ENCODE measurements at regions not wholly inside any gene's neighbourhood (a gene's known extent, or its start where the extent isn't known, plus 50 kb on each side); places are given as distances from the start of the nearest gene placed in this dataset.

DNA sequence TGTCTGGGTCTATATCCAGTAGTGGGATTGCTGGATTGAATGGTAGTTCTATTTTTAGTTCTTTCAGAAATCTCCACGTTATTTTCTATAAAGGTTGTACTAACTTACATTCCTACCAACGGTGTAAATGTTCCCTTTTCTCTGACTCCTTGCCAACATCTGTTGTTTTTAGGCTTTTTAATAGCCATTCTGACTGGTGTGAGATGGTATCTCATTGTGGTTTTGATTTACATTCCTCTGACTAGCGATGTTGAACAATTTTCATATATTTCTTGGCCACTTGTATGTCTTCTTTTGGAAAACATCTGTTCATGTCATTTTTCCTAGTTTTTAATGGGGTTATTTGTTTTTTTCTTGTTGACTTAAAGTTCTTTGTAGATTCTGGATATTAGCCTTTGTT is 99.3 kb downstream of the BMP2 start:
- no peaks in the 10 kb centered on the region for H3K4me1 ChIP-seq
- ATAC-seq (no peak), DNase-seq (no peak)
- TF ChIP-seq POLR2A (IDR thresholded peaks at IDR 0.05), result no peak
- TF ChIP-seq, protein P1, sequence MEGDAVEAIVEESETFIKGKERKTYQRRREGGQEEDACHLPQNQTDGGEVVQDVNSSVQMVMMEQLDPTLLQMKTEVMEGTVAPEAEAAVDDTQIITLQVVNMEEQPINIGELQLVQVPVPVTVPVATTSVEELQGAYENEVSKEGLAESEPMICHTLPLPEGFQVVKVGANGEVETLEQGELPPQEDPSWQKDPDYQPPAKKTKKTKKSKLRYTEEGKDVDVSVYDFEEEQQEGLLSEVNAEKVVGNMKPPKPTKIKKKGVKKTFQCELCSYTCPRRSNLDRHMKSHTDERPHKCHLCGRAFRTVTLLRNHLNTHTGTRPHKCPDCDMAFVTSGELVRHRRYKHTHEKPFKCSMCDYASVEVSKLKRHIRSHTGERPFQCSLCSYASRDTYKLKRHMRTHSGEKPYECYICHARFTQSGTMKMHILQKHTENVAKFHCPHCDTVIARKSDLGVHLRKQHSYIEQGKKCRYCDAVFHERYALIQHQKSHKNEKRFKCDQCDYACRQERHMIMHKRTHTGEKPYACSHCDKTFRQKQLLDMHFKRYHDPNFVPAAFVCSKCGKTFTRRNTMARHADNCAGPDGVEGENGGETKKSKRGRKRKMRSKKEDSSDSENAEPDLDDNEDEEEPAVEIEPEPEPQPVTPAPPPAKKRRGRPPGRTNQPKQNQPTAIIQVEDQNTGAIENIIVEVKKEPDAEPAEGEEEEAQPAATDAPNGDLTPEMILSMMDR (IDR thresholded peaks at IDR 0.05 in 4 of 5, conservative IDR thresholded peaks at IDR 0.05 in 1 of 5), result no peak
- H3K36me3 ChIP-seq, result no peaks in the 10 kb centered on the region
- in situ Hi-C loops (cut with MboI; ENCODE audit: low sequenced_read_pairs in 4 of 4), result no loop called here
- H3K4me3 ChIP-seq, result no peak overlapping the region
- intact Hi-C loops (cut with DNase I; ENCODE audit: low total_unique reads), result no loop called here
- no peaks in the 10 kb centered on the region for H3K9me3 ChIP-seq
- H3K27ac ChIP-seq, result no peak overlapping the region
- H3K27me3 ChIP-seq, result peaks cover 0 to 3% (median 0%) of the 10 kb centered on the region in 3 donors

DNA sequence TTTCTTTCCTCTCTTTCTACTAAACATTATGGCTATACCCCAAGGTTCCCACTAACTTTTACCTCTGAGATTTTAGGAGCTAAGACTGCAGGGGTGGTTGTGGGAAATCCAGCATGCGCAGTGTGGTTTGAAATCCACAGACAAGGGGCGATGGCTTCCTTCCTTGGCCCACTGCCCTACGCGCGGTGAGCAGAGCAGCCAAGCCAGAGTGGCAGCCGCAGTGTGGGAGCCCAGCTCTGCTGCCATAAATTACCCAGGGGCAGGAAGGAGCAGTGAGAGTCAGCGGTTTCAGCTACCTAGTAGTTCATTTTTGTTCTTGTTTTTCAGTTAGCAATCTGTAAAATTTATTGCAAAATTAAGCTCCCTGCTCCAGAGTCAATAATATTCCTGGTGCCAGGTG is 101.4 kb downstream of the BMP2 start:
- H3K27me3 ChIP-seq, result peaks cover 0 to 3% (median 0%) of the 10 kb centered on the region in 3 donors
- intact Hi-C loops (cut with DNase I; ENCODE audit: low total_unique reads), result no loop called here
- in situ Hi-C loops (cut with MboI; ENCODE audit: low sequenced_read_pairs in 4 of 4), result no loop called here
- no peak for ATAC-seq
- no peak overlapping the region for H3K4me3 ChIP-seq
- no peaks in the 10 kb centered on the region for H3K36me3 ChIP-seq
- H3K27ac ChIP-seq, result no peak overlapping the region
- no peak for DNase-seq
- H3K4me1 ChIP-seq, result no peaks in the 10 kb centered on the region
- no peaks in the 10 kb centered on the region for H3K9me3 ChIP-seq
- TF ChIP-seq, protein P1 (IDR thresholded peaks at IDR 0.05 in 4 of 5, conservative IDR thresholded peaks at IDR 0.05 in 1 of 5), result no peak
- no peak for TF ChIP-seq POLR2A (IDR thresholded peaks at IDR 0.05)

DNA sequence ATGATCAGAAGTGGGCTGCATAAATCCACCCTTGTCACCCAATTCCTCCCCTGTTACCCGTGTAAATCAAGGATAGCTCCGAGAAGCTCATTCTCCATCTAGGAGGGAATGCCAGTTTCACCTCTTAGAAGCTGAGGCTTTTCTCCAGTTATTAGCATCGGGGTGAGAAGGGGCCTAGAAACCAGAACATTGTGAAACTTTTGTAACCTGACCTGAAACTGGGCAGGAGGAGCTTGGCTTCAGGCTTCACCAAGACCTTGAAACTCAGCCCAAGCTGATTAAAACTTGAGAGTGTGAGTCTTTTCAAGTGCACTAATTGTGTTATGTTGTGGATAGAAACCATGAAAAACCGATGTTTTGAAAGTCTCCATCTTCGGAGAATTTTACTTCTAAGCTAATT is 103.1 kb downstream of the BMP2 start:
- ATAC-seq, result no peak
- in situ Hi-C loops (cut with MboI; ENCODE audit: low sequenced_read_pairs in 4 of 4), result no loop called here
- no peak for DNase-seq
- peaks cover 0 to 3% (median 0%) of the 10 kb centered on the region in 3 donors for H3K27me3 ChIP-seq
- intact Hi-C loops (cut with DNase I; ENCODE audit: low total_unique reads), result no loop called here
- H3K4me1 ChIP-seq, result no peaks in the 10 kb centered on the region
- H3K4me3 ChIP-seq, result no peak overlapping the region
- TF ChIP-seq POLR2A (IDR thresholded peaks at IDR 0.05), result no peak
- TF ChIP-seq, protein P1 (IDR thresholded peaks at IDR 0.05 in 4 of 5, conservative IDR thresholded peaks at IDR 0.05 in 1 of 5), result no peak
- no peaks in the 10 kb centered on the region for H3K9me3 ChIP-seq
- H3K36me3 ChIP-seq, result no peaks in the 10 kb centered on the region
- H3K27ac ChIP-seq, result no peak overlapping the region

DNA sequence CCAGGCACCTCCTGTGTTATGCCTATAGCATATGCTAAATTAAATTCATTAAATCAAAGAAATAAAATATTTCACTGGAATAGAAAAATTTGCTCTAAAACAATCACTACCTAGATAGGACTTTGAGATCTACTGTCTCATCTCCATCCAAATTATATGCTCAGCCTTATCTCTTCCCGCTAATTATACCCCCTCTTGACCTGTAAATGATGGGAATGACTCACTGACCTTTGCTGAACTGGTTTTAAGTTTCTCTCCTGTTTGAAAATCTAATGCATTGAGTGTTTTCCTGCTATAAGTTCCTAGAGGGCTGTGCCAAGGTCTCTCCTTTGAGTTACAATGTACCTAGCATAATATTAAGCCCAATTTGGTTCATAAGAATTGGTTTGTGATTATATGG is 110.1 kb downstream of the BMP2 start:
- ATAC-seq, result no peak
- intact Hi-C loops (cut with DNase I; ENCODE audit: low total_unique reads) (no loop called here), in situ Hi-C loops (cut with MboI; ENCODE audit: low sequenced_read_pairs in 4 of 4) (no loop called here)
- Histone ChIP-seq H3K4me1 (no peaks in the 10 kb centered on the region), H3K27ac (no peak overlapping the region), H3K9me3 (no peaks in the 10 kb centered on the region), H3K36me3 (no peaks in the 10 kb centered on the region), H3K4me3 (no peak overlapping the region), H3K27me3 (no peaks in the 10 kb centered on the region)
- no peak for DNase-seq
- TF ChIP-seq, protein P1 (IDR thresholded peaks at IDR 0.05 in 4 of 5, conservative IDR thresholded peaks at IDR 0.05 in 1 of 5), result no peak
- no peak for TF ChIP-seq POLR2A (IDR thresholded peaks at IDR 0.05)

DNA sequence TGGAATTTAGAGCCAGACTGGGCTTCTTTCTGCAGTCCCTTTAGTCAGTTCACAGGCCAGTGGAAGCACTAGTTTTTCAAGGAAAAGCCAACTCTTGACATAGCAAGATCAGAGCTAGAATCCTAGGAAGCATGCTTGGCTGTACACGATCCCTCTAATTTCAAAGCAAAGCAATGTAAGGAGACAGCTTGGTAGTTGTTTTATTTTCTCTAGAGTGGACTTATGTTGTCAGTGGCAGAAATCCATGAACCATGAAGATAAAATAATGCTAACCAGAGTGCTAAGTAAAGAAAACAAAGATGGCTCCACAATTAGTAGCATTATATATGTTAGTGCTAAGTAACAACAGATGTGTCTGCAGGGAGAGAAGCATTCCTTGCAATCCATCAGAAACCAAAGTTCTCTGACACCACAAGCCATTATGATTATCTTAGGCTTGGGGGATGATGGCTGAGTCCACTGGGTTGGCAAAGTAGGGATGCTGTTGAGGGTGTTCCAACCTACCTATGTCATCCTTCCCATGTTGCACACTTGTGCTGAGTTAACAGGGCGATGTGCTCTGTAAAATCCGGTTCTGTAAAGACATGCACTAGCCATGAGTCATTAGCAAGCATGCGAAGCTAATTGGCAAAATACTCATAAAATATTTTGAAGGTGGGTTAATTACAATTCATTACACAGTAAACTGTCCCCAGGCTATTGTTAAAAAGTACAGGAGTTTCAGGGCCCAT is 115.2 kb downstream of the BMP2 start:
- Histone ChIP-seq H3K27ac (no peak overlapping the region), H3K9me3 (no peaks in the 10 kb centered on the region), H3K36me3 (no peaks in the 10 kb centered on the region), H3K4me1 (no peaks in the 10 kb centered on the region), H3K4me3 (no peak overlapping the region), H3K27me3 (no peaks in the 10 kb centered on the region)
- TF ChIP-seq, protein P1 (IDR thresholded peaks at IDR 0.05 in 4 of 5, conservative IDR thresholded peaks at IDR 0.05 in 1 of 5), result no peak
- intact Hi-C loops (cut with DNase I; ENCODE audit: low total_unique reads) (no loop called here), in situ Hi-C loops (cut with MboI; ENCODE audit: low sequenced_read_pairs in 4 of 4) (no loop called here)
- ATAC-seq, result no peak
- DNase-seq, result no peak
